HEK293 (cell line): ENCODE measurements at regions not wholly inside any gene's neighbourhood (a gene's known extent, or its start where the extent isn't known, plus 50 kb on each side); places are given as distances from the start of the nearest gene placed in this dataset.

Experiments
- CTCF ChIA-PET: fragments of 350-600 bp; formaldehyde crosslinking; extraction: SDS; loops from one replicate; lab custom pipeline; 2021; ENCODE audit warnings: antibody characterized with exemption; lab: Yijun Ruan, JAX
- POLR2A ChIA-PET: fragments of 300-600 bp; formaldehyde crosslinking; extraction: SDS; loops from one replicate; lab custom pipeline; 2020; ENCODE audit warnings: antibody characterized with exemption, inconsistent platforms; lab: Yijun Ruan, JAX
- H3K27ac ChIP-seq: fragments of 200-500 bp; sonication (Bioruptor generic); 2 replicates; pipeline ENCODE4 v1.5.1; 2014; ENCODE audit warnings: low read depth, low read length, control low read depth, inconsistent platforms; ENCODE audit errors: extremely low read depth
- H3K36me3 ChIP-seq, 2 experiments: fragments of 200-500 bp in 1 of 2; sonication (Bioruptor generic) in 1 of 2; 1 replicate in 1 of 2; 2 replicates in 1 of 2; pipeline ENCODE4 v1.5.1; 2014 to 2017; ENCODE audit warnings: inconsistent platforms in 2 of 2, low read length in 2 of 2; ENCODE audit not compliant: control insufficient read depth in 2 of 2, insufficient read depth in 1 of 2
- H3K4me1 ChIP-seq: fragments of 200-500 bp; sonication (Bioruptor generic); 2 replicates; pipeline ENCODE4 v1.5.1; 2014; ENCODE audit warnings: mild to moderate bottlenecking, low read length, inconsistent platforms; ENCODE audit not compliant: control insufficient read depth, insufficient read depth
- H3K4me3 ChIP-seq: 2 replicates; pipeline ENCODE4 v1.5.1; 2011; ENCODE audit warnings: low read depth, mild to moderate bottlenecking, control low read depth, low read length, moderate library complexity
- H3K9me3 ChIP-seq: fragments of 200-500 bp; sonication (Bioruptor generic); 2 replicates; pipeline ENCODE4 v1.5.1; 2014; ENCODE audit warnings: low read depth, low read length, inconsistent platforms; ENCODE audit not compliant: control insufficient read depth, insufficient read depth
- MZF1 ChIP-seq: fragments of 450-650 bp; formaldehyde crosslinking; IDR thresholded peaks from 2 replicates; pipeline ENCODE4 v1.5.1; 2017; ENCODE audit warnings: missing biosample characterization, missing genetic modification characterization, borderline replicate concordance
- OVOL3 ChIP-seq: fragments of 450-650 bp; formaldehyde crosslinking; IDR thresholded peaks from 2 replicates; pipeline ENCODE4 v1.5.1; 2016; ENCODE audit warnings: missing biosample characterization, missing genetic modification characterization
- SP2 ChIP-seq: fragments of 450-650 bp; formaldehyde crosslinking; IDR thresholded peaks from 2 replicates; pipeline ENCODE4 v1.5.1; 2016; ENCODE audit warnings: missing biosample characterization, missing genetic modification characterization
- ZBTB7A ChIP-seq: fragments of 450-650 bp; formaldehyde crosslinking; IDR thresholded peaks from 2 replicates; pipeline ENCODE4 v1.5.1; 2016; ENCODE audit warnings: low read depth, missing biosample characterization, missing genetic modification characterization
- ZNF132 ChIP-seq: fragments of 450-650 bp; formaldehyde crosslinking; IDR thresholded peaks from 2 replicates; pipeline ENCODE4 v1.5.1; 2017; ENCODE audit warnings: missing biosample characterization, missing genetic modification characterization, borderline replicate concordance
- ZNF133 ChIP-seq: fragments of 450-650 bp; formaldehyde crosslinking; IDR thresholded peaks from 2 replicates; pipeline ENCODE4 v1.5.1; 2016; ENCODE audit warnings: missing biosample characterization, missing genetic modification characterization
- ZNF169 ChIP-seq: fragments of 450-650 bp; formaldehyde crosslinking; IDR thresholded peaks from 2 replicates; pipeline ENCODE4 v1.5.1; 2016; ENCODE audit warnings: missing biosample characterization, missing genetic modification characterization
- ZNF2 ChIP-seq: fragments of 450-650 bp; formaldehyde crosslinking; IDR thresholded peaks from 2 replicates; pipeline ENCODE4 v1.5.1; 2016; ENCODE audit warnings: missing biosample characterization, missing genetic modification characterization
- ZNF223 ChIP-seq: fragments of 450-650 bp; formaldehyde crosslinking; IDR thresholded peaks from 2 replicates; pipeline ENCODE4 v1.5.1; 2016; ENCODE audit warnings: missing biosample characterization, missing genetic modification characterization
- ZNF621 ChIP-seq: fragments of 450-650 bp; formaldehyde crosslinking; IDR thresholded peaks from 2 replicates; pipeline ENCODE4 v1.5.1; 2017; ENCODE audit warnings: missing biosample characterization, missing genetic modification characterization
- ZNF747 ChIP-seq: fragments of 450-650 bp; formaldehyde crosslinking; IDR thresholded peaks from 2 replicates; pipeline ENCODE4 v1.5.1; 2016; ENCODE audit warnings: missing biosample characterization, missing genetic modification characterization
- ZSCAN30 ChIP-seq: fragments of 450-650 bp; IDR thresholded peaks from 2 replicates; pipeline ENCODE4 v1.5.1; 2018; ENCODE audit warnings: missing biosample characterization, mild to moderate bottlenecking, missing genetic modification characterization, moderate library complexity
- TF ChIP-seq, protein P1 (sequence below): fragments of 450-650 bp; formaldehyde crosslinking; IDR thresholded peaks from 2 replicates; pipeline ENCODE4 v1.5.1; 2016; ENCODE audit warnings: missing biosample characterization, missing genetic modification characterization
- TF ChIP-seq, protein P2 (sequence below): fragments of 450-650 bp; formaldehyde crosslinking; IDR thresholded peaks from 2 replicates; pipeline ENCODE4 v1.5.1; 2016; ENCODE audit warnings: missing biosample characterization, missing genetic modification characterization
- TF ChIP-seq, protein P3 (sequence below): fragments of 450-650 bp; formaldehyde crosslinking; IDR thresholded peaks from 2 replicates; pipeline ENCODE4 v1.5.1; 2016; ENCODE audit warnings: missing biosample characterization, missing genetic modification characterization, borderline replicate concordance
- TF ChIP-seq, protein P4 (sequence below): fragments of 450-650 bp; formaldehyde crosslinking; IDR thresholded peaks from 2 replicates; pipeline ENCODE4 v1.5.1; 2016; ENCODE audit warnings: missing biosample characterization, missing genetic modification characterization
- TF ChIP-seq, protein P5 (sequence below): fragments of 450-650 bp; IDR thresholded peaks from 2 replicates; pipeline ENCODE4 v1.5.1; 2018; ENCODE audit warnings: missing biosample characterization, missing genetic modification characterization
- TF ChIP-seq, protein P6 (sequence below): fragments of 450-650 bp; formaldehyde crosslinking; optimal IDR thresholded peaks from 2 replicates; pipeline ENCODE3; 2016; ENCODE audit warnings: missing biosample characterization, mild to moderate bottlenecking, missing genetic modification characterization
- TF ChIP-seq, protein P7 (sequence below): fragments of 450-650 bp; formaldehyde crosslinking; IDR thresholded peaks from 2 replicates; pipeline ENCODE4 v1.5.1; 2017; ENCODE audit warnings: missing biosample characterization, missing genetic modification characterization

DNA sequence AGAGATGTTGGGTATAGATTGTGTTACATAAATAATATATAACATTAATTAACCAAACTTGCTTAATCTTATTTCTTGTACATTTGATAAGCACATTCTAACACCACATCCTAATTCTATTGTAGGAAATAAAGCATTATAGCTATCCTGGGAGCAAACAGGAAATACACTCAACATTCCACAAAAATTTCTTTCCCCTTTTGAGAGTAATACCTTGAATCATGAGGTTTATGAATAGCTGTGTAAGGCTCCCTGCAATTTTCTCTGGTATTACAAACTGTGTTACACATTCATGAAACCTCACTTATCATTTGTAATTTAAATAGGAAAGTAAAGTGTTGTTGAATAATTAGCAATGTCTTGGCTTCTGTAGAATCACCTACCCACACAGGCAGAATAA, 95.1 kb downstream of the TMEM47 start:
- H3K4me1 ChIP-seq: no peaks in the 10 kb centered on the region
- no peaks in the 10 kb centered on the region for H3K36me3 ChIP-seq
- TF ChIP-seq MZF1 (no peak), OVOL3 (tag by site-specific recombination) (no peak), ZNF223 (tag by site-specific recombination) (no peak), SP2 (tag by site-specific recombination) (no peak), ZNF133 (tag by site-specific recombination) (no peak), ZNF747 (tag by site-specific recombination) (no peak), ZSCAN30 (tag by site-specific recombination) (no peak), ZBTB7A (tag by site-specific recombination) (no peak), ZNF621 (no peak), ZNF2 (tag by site-specific recombination) (no peak), ZNF169 (tag by site-specific recombination) (no peak), ZNF132 (tag by site-specific recombination) (no peak)
- TF ChIP-seq, protein P1, sequence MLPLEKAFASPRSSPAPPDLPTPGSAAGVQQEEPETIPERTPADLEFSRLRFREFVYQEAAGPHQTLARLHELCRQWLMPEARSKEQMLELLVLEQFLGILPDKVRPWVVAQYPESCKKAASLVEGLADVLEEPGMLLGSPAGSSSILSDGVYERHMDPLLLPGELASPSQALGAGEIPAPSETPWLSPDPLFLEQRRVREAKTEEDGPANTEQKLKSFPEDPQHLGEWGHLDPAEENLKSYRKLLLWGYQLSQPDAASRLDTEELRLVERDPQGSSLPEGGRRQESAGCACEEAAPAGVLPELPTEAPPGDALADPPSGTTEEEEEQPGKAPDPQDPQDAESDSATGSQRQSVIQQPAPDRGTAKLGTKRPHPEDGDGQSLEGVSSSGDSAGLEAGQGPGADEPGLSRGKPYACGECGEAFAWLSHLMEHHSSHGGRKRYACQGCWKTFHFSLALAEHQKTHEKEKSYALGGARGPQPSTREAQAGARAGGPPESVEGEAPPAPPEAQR (tag by site-specific recombination): no peak
- TF ChIP-seq, protein P2, sequence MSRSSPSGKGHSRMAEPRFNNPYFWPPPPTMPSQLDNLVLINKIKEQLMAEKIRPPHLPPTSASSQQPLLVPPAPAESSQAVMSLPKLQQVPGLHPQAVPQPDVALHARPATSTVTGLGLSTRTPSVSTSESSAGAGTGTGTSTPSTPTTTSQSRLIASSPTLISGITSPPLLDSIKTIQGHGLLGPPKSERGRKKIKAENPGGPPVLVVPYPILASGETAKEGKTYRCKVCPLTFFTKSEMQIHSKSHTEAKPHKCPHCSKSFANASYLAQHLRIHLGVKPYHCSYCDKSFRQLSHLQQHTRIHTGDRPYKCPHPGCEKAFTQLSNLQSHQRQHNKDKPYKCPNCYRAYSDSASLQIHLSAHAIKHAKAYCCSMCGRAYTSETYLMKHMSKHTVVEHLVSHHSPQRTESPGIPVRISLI (tag by site-specific recombination): no peak
- TF ChIP-seq, protein P3, sequence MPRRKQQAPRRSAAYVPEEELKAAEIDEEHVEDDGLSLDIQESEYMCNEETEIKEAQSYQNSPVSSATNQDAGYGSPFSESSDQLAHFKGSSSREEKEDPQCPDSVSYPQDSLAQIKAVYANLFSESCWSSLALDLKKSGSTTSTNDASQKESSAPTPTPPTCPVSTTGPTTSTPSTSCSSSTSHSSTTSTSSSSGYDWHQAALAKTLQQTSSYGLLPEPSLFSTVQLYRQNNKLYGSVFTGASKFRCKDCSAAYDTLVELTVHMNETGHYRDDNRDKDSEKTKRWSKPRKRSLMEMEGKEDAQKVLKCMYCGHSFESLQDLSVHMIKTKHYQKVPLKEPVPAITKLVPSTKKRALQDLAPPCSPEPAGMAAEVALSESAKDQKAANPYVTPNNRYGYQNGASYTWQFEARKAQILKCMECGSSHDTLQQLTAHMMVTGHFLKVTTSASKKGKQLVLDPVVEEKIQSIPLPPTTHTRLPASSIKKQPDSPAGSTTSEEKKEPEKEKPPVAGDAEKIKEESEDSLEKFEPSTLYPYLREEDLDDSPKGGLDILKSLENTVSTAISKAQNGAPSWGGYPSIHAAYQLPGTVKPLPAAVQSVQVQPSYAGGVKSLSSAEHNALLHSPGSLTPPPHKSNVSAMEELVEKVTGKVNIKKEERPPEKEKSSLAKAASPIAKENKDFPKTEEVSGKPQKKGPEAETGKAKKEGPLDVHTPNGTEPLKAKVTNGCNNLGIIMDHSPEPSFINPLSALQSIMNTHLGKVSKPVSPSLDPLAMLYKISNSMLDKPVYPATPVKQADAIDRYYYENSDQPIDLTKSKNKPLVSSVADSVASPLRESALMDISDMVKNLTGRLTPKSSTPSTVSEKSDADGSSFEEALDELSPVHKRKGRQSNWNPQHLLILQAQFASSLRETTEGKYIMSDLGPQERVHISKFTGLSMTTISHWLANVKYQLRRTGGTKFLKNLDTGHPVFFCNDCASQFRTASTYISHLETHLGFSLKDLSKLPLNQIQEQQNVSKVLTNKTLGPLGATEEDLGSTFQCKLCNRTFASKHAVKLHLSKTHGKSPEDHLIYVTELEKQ: no peak
- TF ChIP-seq, protein P4, sequence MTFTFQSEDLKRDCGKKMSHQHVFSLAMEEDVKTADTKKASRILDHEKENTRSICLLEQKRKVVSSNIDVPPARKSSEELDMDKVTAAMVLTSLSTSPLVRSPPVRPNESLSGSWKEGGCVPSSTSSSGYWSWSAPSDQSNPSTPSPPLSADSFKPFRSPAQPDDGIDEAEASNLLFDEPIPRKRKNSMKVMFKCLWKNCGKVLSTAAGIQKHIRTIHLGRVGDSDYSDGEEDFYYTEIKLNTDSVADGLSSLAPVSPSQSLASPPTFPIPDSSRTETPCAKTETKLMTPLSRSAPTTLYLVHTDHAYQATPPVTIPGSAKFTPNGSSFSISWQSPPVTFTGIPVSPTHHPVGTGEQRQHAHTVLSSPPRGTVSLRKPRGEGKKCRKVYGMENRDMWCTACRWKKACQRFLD (tag by site-specific recombination): no peak
- TF ChIP-seq, protein P5, sequence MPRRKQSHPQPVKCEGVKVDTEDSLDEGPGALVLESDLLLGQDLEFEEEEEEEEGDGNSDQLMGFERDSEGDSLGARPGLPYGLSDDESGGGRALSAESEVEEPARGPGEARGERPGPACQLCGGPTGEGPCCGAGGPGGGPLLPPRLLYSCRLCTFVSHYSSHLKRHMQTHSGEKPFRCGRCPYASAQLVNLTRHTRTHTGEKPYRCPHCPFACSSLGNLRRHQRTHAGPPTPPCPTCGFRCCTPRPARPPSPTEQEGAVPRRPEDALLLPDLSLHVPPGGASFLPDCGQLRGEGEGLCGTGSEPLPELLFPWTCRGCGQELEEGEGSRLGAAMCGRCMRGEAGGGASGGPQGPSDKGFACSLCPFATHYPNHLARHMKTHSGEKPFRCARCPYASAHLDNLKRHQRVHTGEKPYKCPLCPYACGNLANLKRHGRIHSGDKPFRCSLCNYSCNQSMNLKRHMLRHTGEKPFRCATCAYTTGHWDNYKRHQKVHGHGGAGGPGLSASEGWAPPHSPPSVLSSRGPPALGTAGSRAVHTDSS: no peak
- TF ChIP-seq, protein P6, sequence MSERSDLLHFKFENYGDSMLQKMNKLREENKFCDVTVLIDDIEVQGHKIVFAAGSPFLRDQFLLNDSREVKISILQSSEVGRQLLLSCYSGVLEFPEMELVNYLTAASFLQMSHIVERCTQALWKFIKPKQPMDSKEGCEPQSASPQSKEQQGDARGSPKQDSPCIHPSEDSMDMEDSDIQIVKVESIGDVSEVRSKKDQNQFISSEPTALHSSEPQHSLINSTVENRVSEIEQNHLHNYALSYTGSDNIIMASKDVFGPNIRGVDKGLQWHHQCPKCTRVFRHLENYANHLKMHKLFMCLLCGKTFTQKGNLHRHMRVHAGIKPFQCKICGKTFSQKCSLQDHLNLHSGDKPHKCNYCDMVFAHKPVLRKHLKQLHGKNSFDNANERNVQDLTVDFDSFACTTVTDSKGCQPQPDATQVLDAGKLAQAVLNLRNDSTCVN: no peak
- TF ChIP-seq, protein P7, sequence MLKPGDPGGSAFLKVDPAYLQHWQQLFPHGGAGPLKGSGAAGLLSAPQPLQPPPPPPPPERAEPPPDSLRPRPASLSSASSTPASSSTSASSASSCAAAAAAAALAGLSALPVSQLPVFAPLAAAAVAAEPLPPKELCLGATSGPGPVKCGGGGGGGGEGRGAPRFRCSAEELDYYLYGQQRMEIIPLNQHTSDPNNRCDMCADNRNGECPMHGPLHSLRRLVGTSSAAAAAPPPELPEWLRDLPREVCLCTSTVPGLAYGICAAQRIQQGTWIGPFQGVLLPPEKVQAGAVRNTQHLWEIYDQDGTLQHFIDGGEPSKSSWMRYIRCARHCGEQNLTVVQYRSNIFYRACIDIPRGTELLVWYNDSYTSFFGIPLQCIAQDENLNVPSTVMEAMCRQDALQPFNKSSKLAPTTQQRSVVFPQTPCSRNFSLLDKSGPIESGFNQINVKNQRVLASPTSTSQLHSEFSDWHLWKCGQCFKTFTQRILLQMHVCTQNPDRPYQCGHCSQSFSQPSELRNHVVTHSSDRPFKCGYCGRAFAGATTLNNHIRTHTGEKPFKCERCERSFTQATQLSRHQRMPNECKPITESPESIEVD (tag by site-specific recombination): no peak
- ChIA-PET CTCF (interaction anchor here (0.5 kb wide), 1 partner anchor 11 kb away, joined by 3 read pairs; no protein-coding TSS in a partner anchor), POLR2A (no interaction called here)
- no peak overlapping the region for H3K4me3 ChIP-seq
- H3K27ac ChIP-seq: no peak overlapping the region
- no peaks in the 10 kb centered on the region for H3K9me3 ChIP-seq
